ENCODE measurements at regions not wholly inside any gene's neighbourhood (a gene's known extent, or its start where the extent isn't known, plus 50 kb on each side); places are given as distances from the start of the nearest gene placed in this dataset.
A peak's percentile ranks its signal among the peaks of the same experiment; 100 is the strongest.
"Not testable (repeated sequence)": the region's sequence is repeated elsewhere in the genome, so short reads cannot be mapped to it uniquely, and the experiment has no call there.

- DNase-seq: not testable (repeated sequence)
Measured at GRCh38 chr21:31819692-31820091, 53.1 kb upstream of the HUNK start.

- not testable (repeated sequence) for DNase-seq
Measured at GRCh38 chr21:31814356-31814755, 58.5 kb upstream of the HUNK start.

- no peak for DNase-seq
Measured at GRCh38 chr21:31813862-31814261, 59.0 kb upstream of the HUNK start.

- no peak for DNase-seq
Measured at GRCh38 chr21:31804008-31804394, 68.8 kb upstream of the HUNK start.

GRCh38 chr21:31803039-31804007 lies 69.5 kb upstream of the HUNK start:
- DNase-seq: no peak

- DNase-seq: no peak
Measured at GRCh38 chr21:31802331-31802730, 70.4 kb upstream of the SCAF4 start.

GRCh38 chr21:31801551-31802219 lies 69.8 kb upstream of the SCAF4 start:
- no peak for DNase-seq

- DNase-seq: no peak
Measured at GRCh38 chr21:31798842-31799704, 67.2 kb upstream of the SCAF4 start.

GRCh38 chr21:31795992-31796391 lies 64.1 kb upstream of the SCAF4 start:
- no peak for DNase-seq

GRCh38 chr21:31790420-31790819 lies 58.5 kb upstream of the SCAF4 start:
- DNase-seq: not testable (repeated sequence)

GRCh38 chr21:31788581-31788980 lies 56.7 kb upstream of the SCAF4 start:
- DNase-seq: no peak

GRCh38 chr21:31787691-31788090 lies 55.8 kb upstream of the SCAF4 start:
- peak; percentile 12 for DNase-seq

- no peak for DNase-seq
Measured at GRCh38 chr21:31786164-31786920, 54.4 kb upstream of the SCAF4 start.

- DNase-seq: peak; percentile 5
Measured at GRCh38 chr21:31785237-31786163, 53.6 kb upstream of the SCAF4 start.

- DNase-seq: no peak
Measured at GRCh38 chr21:31781737-31782136, 49.8 kb upstream of the SCAF4 start.

Measured in GF-D8 (cell line).